ENCODE measurements at regions not wholly inside any gene's neighbourhood (a gene's known extent, or its start where the extent isn't known, plus 50 kb on each side); places are given as distances from the start of the nearest gene placed in this dataset.

DNA sequence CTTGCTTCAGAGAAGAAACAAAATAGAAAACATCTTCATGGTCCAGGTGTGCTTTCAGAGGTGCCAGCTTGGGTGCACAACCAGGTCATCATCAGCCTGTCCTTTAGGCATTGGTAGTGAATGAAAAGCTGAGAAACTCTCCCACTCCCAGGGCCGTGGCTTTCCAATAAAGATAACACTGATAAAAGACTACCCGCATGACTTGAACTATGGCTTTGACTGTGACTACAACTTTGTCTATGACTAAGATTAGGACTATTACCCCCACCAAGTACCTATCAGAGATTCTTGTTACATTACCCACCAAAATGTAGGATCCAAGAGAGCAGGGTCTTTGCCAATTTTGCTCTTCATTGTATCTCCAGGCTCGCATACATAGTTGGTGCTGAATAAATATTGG lies 115.2 kb downstream of the EDEM1 start:
- CTCF ChIA-PET: interaction anchor here (0.6 kb wide), 1 partner anchor 70 kb away, joined by 3 read pairs; no protein-coding TSS in a partner anchor
- H3K4me1 ChIP-seq: peaks cover 5% of the 10 kb centered on the region; the same call in 1 of the 3 replicates
- POLR2A ChIA-PET: no interaction called here
- no peak for FAIRE-seq
- no peak for DNase-seq (ENCODE audit: low read depth in 1 of 2, low spot score in 1 of 2)
- no peak for TF ChIP-seq TP53 (CRISPR knock-in tag; IDR thresholded peaks at IDR 0.05)
- no peak for TF ChIP-seq ZNF302 (CRISPR knock-in tag; IDR thresholded peaks at IDR 0.05)
- no peak for TF ChIP-seq FOXS1 (CRISPR knock-in tag; IDR thresholded peaks at IDR 0.05)
- TF ChIP-seq, protein P1, sequence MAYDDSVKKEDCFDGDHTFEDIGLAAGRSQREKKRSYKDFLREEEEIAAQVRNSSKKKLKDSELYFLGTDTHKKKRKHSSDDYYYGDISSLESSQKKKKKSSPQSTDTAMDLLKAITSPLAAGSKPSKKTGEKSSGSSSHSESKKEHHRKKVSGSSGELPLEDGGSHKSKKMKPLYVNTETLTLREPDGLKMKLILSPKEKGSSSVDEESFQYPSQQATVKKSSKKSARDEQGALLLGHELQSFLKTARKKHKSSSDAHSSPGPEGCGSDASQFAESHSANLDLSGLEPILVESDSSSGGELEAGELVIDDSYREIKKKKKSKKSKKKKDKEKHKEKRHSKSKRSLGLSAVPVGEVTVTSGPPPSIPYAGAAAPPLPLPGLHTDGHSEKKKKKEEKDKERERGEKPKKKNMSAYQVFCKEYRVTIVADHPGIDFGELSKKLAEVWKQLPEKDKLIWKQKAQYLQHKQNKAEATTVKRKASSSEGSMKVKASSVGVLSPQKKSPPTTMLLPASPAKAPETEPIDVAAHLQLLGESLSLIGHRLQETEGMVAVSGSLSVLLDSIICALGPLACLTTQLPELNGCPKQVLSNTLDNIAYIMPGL (CRISPR knock-in tag; IDR thresholded peaks at IDR 0.05; ENCODE audit: borderline replicate concordance): no peak
- TF ChIP-seq FOSL2 (IDR thresholded peaks at IDR 0.05): no peak
- TF ChIP-seq FOSL2 (CRISPR knock-in tag; IDR thresholded peaks at IDR 0.05): no peak
- TF ChIP-seq, protein P2, sequence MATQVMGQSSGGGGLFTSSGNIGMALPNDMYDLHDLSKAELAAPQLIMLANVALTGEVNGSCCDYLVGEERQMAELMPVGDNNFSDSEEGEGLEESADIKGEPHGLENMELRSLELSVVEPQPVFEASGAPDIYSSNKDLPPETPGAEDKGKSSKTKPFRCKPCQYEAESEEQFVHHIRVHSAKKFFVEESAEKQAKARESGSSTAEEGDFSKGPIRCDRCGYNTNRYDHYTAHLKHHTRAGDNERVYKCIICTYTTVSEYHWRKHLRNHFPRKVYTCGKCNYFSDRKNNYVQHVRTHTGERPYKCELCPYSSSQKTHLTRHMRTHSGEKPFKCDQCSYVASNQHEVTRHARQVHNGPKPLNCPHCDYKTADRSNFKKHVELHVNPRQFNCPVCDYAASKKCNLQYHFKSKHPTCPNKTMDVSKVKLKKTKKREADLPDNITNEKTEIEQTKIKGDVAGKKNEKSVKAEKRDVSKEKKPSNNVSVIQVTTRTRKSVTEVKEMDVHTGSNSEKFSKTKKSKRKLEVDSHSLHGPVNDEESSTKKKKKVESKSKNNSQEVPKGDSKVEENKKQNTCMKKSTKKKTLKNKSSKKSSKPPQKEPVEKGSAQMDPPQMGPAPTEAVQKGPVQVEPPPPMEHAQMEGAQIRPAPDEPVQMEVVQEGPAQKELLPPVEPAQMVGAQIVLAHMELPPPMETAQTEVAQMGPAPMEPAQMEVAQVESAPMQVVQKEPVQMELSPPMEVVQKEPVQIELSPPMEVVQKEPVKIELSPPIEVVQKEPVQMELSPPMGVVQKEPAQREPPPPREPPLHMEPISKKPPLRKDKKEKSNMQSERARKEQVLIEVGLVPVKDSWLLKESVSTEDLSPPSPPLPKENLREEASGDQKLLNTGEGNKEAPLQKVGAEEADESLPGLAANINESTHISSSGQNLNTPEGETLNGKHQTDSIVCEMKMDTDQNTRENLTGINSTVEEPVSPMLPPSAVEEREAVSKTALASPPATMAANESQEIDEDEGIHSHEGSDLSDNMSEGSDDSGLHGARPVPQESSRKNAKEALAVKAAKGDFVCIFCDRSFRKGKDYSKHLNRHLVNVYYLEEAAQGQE (IDR thresholded peaks at IDR 0.05): no peak
- TF ChIP-seq, protein P3, sequence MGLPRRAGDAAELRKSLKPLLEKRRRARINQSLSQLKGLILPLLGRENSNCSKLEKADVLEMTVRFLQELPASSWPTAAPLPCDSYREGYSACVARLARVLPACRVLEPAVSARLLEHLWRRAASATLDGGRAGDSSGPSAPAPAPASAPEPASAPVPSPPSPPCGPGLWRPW (IDR thresholded peaks at IDR 0.05): no peak
- TF ChIP-seq POLR2AphosphoS2 (conservative IDR thresholded peaks at IDR 0.05; ENCODE audit: low read length): no peak
- no peak for TF ChIP-seq RAD21 (conservative IDR thresholded peaks at IDR 0.05 in 1 of 2, IDR thresholded peaks at IDR 0.05 in 1 of 2)
- TF ChIP-seq CHD2 (IDR thresholded peaks at IDR 0.05; ENCODE audit: low read length, partially characterized antibody): no peak
- no peak for TF ChIP-seq BHLHE40 (IDR thresholded peaks at IDR 0.05; ENCODE audit: low read depth, low read length)
- TF ChIP-seq CBX2 (IDR thresholded peaks at IDR 0.05; ENCODE audit: borderline replicate concordance, low read depth): no peak
- TF ChIP-seq, protein P4, sequence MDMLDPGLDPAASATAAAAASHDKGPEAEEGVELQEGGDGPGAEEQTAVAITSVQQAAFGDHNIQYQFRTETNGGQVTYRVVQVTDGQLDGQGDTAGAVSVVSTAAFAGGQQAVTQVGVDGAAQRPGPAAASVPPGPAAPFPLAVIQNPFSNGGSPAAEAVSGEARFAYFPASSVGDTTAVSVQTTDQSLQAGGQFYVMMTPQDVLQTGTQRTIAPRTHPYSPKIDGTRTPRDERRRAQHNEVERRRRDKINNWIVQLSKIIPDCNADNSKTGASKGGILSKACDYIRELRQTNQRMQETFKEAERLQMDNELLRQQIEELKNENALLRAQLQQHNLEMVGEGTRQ (IDR thresholded peaks at IDR 0.05): no peak
- H3K4me2 ChIP-seq: no peak overlapping the region
- H3K9me3 ChIP-seq: no peaks in the 10 kb centered on the region
- 71% methylated on average over 3 of the region's 3 CpGs for WGBS (ENCODE audit: missing lambda C conversion rate)
- no peak overlapping the region for H3K27ac ChIP-seq
- no peak for ATAC-seq
- H3K4me3 ChIP-seq: no peak overlapping the region

DNA sequence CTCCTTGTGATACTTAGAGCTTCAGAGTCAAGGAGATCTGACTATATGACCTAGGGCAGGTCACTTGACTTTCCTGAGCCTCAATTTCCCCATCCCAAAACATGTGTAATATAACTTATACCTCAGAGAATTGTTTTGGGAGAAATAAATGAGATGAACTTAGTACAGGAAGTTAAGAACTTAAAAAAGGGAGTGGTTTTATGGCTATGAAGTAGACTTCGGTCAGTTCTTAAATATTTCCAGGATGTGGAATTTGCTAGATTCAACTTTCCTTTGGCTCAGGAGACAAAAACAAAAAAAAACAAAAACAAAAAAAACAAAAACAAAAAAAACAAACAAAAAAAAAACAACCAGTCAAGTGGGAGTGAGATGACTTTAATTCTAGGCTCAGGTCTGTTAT lies 116.7 kb downstream of the EDEM1 start:
- ATAC-seq (no peak), DNase-seq (ENCODE audit: low read depth in 1 of 2, low spot score in 1 of 2) (no peak), FAIRE-seq (no peak)
- Histone ChIP-seq H3K4me3 (no peak overlapping the region), H3K4me1 (peaks cover 9% of the 10 kb centered on the region; the same call in 2 of the 3 replicates), H3K4me2 (no peak overlapping the region), H3K9me3 (no peaks in the 10 kb centered on the region), H3K27ac (no peak overlapping the region)
- ChIA-PET CTCF (no interaction called here), POLR2A (no interaction called here)
- 75% methylated on average over 1 of the region's 1 CpG for WGBS (ENCODE audit: missing lambda C conversion rate)
- no peak for TF ChIP-seq CBX8 (IDR thresholded peaks at IDR 0.05)
- TF ChIP-seq FOSL2 (IDR thresholded peaks at IDR 0.05): no peak
- no peak for TF ChIP-seq FOSL2 (CRISPR knock-in tag; IDR thresholded peaks at IDR 0.05)
- TF ChIP-seq, protein P5, sequence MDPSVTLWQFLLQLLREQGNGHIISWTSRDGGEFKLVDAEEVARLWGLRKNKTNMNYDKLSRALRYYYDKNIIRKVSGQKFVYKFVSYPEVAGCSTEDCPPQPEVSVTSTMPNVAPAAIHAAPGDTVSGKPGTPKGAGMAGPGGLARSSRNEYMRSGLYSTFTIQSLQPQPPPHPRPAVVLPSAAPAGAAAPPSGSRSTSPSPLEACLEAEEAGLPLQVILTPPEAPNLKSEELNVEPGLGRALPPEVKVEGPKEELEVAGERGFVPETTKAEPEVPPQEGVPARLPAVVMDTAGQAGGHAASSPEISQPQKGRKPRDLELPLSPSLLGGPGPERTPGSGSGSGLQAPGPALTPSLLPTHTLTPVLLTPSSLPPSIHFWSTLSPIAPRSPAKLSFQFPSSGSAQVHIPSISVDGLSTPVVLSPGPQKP (IDR thresholded peaks at IDR 0.05; ENCODE audit: low read depth, low read length): no peak
- no peak for TF ChIP-seq GATA3 (IDR thresholded peaks at IDR 0.05; ENCODE audit: borderline replicate concordance)
- TF ChIP-seq POLR2A (IDR thresholded peaks at IDR 0.05; ENCODE audit: low read length): no peak
- no peak for TF ChIP-seq PHF8 (IDR thresholded peaks at IDR 0.05; ENCODE audit: borderline replicate concordance, low read depth)
- TF ChIP-seq HOXB5 (CRISPR knock-in tag; IDR thresholded peaks at IDR 0.05): no peak
- TF ChIP-seq, protein P6, sequence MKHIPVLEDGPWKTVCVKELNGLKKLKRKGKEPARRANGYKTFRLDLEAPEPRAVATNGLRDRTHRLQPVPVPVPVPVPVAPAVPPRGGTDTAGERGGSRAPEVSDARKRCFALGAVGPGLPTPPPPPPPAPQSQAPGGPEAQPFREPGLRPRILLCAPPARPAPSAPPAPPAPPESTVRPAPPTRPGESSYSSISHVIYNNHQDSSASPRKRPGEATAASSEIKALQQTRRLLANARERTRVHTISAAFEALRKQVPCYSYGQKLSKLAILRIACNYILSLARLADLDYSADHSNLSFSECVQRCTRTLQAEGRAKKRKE (CRISPR knock-in tag; IDR thresholded peaks at IDR 0.05; ENCODE audit: low read depth): no peak
- no peak for TF ChIP-seq MAZ (IDR thresholded peaks at IDR 0.05; ENCODE audit: borderline replicate concordance, low read depth, low read length)
- no peak for TF ChIP-seq POLR2AphosphoS2 (conservative IDR thresholded peaks at IDR 0.05; ENCODE audit: low read length)
- TF ChIP-seq, protein P7, sequence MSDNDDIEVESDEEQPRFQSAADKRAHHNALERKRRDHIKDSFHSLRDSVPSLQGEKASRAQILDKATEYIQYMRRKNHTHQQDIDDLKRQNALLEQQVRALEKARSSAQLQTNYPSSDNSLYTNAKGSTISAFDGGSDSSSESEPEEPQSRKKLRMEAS (IDR thresholded peaks at IDR 0.05): no peak
- TF ChIP-seq MAFK (IDR thresholded peaks at IDR 0.05; ENCODE audit: partially characterized antibody): no peak
- no peak for TF ChIP-seq SMC3 (IDR thresholded peaks at IDR 0.05)
- TF ChIP-seq CHD4 (IDR thresholded peaks at IDR 0.05; ENCODE audit: borderline replicate concordance): no peak
- TF ChIP-seq, protein P4 (IDR thresholded peaks at IDR 0.05): no peak
- TF ChIP-seq KDM1A (IDR thresholded peaks at IDR 0.05; ENCODE audit: low read depth): no peak
- TF ChIP-seq KDM5A (IDR thresholded peaks at IDR 0.05): no peak

Data from A549 (cell line).